ENCODE measurements at regions not wholly inside any gene's neighbourhood (a gene's known extent, or its start where the extent isn't known, plus 50 kb on each side); places are given as distances from the start of the nearest gene placed in this dataset.

DNA sequence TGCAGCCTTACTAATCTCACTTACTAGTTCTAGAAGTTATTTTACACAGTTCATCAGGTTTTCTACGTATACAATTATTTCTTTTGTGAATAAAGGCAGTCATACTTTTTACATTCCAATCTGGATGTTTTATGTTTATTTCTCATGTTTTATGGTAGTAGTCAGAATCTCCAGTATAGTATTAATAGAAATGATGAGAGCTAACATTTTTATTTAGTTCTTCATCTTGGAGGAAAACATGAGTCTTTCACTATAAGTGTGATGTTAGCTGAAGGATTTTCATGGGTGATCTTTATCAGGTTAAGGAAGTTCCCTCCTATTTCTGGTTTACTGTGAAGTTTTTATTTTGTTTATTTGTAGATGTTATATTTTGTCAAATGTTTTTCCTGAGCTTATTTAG lies 256.1 kb upstream of the GIMD1 start:
- Mint-ChIP-seq H3K4me1 (no peaks in the 10 kb centered on the region), H3K27ac (no peak overlapping the region), H3K4me3 (no peak overlapping the region), H3K9me3 (peaks cover 0 to 4% (median 1%) of the 10 kb centered on the region in 7 donors), H3K27me3 (no peaks in the 10 kb centered on the region), H3K36me3 (no peaks in the 10 kb centered on the region)
- H3K4me3 ChIP-seq (ENCODE audit: low read depth, low read length) = no peak overlapping the region
- ATAC-seq (ENCODE audit: low read depth in 2 of 2) = no peak
- no peaks in the 10 kb centered on the region for H3K36me3 ChIP-seq (ENCODE audit: control insufficient read depth, insufficient read depth, low read length)
- DNase-seq = no peak
- no peaks in the 10 kb centered on the region for H3K9me3 ChIP-seq (ENCODE audit: control insufficient read depth in 2 of 2, low read length in 2 of 2)
- no peaks in the 10 kb centered on the region for H3K4me1 ChIP-seq (ENCODE audit: control insufficient read depth, insufficient read depth, low read length, poor library complexity, severe bottlenecking)
- H3K27ac ChIP-seq (ENCODE audit: insufficient read depth, low read length, poor library complexity, severe bottlenecking) = no peak overlapping the region
- H3K27me3 ChIP-seq (ENCODE audit: control insufficient read depth, insufficient read depth, low read length) = no peaks in the 10 kb centered on the region

GRCh38 chr4:106618956-106619355 lies 250.4 kb upstream of the GIMD1 start:
- Histone ChIP-seq H3K27ac (ENCODE audit: insufficient read depth, low read length, poor library complexity, severe bottlenecking) (no peak overlapping the region), H3K27me3 (ENCODE audit: control insufficient read depth, insufficient read depth, low read length) (no peaks in the 10 kb centered on the region), H3K9me3 (ENCODE audit: control insufficient read depth in 2 of 2, low read length in 2 of 2) (no peaks in the 10 kb centered on the region), H3K4me3 (ENCODE audit: low read depth, low read length) (no peak overlapping the region), H3K36me3 (ENCODE audit: control insufficient read depth, insufficient read depth, low read length) (no peaks in the 10 kb centered on the region), H3K4me1 (ENCODE audit: control insufficient read depth, insufficient read depth, low read length, poor library complexity, severe bottlenecking) (no peaks in the 10 kb centered on the region)
- Mint-ChIP-seq H3K9me3 (peaks cover 0 to 2% (median 0%) of the 10 kb centered on the region in 7 donors), H3K27ac (no peak overlapping the region), H3K36me3 (no peaks in the 10 kb centered on the region), H3K4me3 (no peak overlapping the region), H3K4me1 (no peaks in the 10 kb centered on the region), H3K27me3 (no peaks in the 10 kb centered on the region)
- ATAC-seq (ENCODE audit: low read depth in 2 of 2) (no peak), DNase-seq (no peak)

DNA sequence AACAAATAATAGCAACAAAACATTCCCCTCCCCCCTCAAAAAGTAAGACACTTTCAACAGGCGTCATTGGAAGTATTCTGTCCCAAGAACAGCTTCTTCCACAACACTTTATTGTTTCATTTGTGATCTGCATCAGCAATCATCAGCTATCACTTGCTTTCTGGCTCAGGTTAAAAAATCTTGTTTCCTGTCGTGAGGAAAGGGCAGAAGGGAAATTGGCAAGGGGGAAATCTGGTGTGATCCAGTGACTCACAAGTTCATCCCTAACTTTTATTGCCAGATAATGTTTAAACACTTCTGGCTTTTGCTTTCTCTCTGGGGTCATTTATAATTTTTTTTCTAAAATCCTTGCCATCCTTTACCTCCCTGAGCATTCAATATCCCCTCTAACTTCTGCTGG lies 247.4 kb upstream of the GIMD1 start:
- no peak overlapping the region for H3K27ac Mint-ChIP-seq

GRCh38 chr4:106615410-106615945 lies 246.9 kb upstream of the GIMD1 start:
- Mint-ChIP-seq H3K4me1 (no peaks in the 10 kb centered on the region), H3K9me3 (peaks cover 0 to 11% (median 2%) of the 10 kb centered on the region in 7 donors), H3K36me3 (no peaks in the 10 kb centered on the region), H3K4me3 (no peak overlapping the region), H3K27me3 (no peaks in the 10 kb centered on the region), H3K27ac (no peak overlapping the region)
- no peaks in the 10 kb centered on the region for H3K4me1 ChIP-seq (ENCODE audit: control insufficient read depth, insufficient read depth, low read length, poor library complexity, severe bottlenecking)
- H3K4me3 ChIP-seq (ENCODE audit: low read depth, low read length) = no peak overlapping the region
- no peaks in the 10 kb centered on the region for H3K36me3 ChIP-seq (ENCODE audit: control insufficient read depth, insufficient read depth, low read length)
- no peak for ATAC-seq (ENCODE audit: low read depth in 2 of 2)
- no peaks in the 10 kb centered on the region for H3K27me3 ChIP-seq (ENCODE audit: control insufficient read depth, insufficient read depth, low read length)
- no peak overlapping the region for H3K27ac ChIP-seq (ENCODE audit: insufficient read depth, low read length, poor library complexity, severe bottlenecking)
- no peak for DNase-seq
- no peaks in the 10 kb centered on the region for H3K9me3 ChIP-seq (ENCODE audit: control insufficient read depth in 2 of 2, low read length in 2 of 2)

More for the DNA sequence above, 247.4 kb upstream of the GIMD1 start:
- no peaks in the 10 kb centered on the region for H3K4me1 Mint-ChIP-seq
- no peaks in the 10 kb centered on the region for H3K36me3 Mint-ChIP-seq
- H3K27me3 Mint-ChIP-seq = no peaks in the 10 kb centered on the region
- Histone ChIP-seq H3K27ac (ENCODE audit: insufficient read depth, low read length, poor library complexity, severe bottlenecking) (no peak overlapping the region), H3K9me3 (ENCODE audit: control insufficient read depth in 2 of 2, low read length in 2 of 2) (no peaks in the 10 kb centered on the region), H3K4me1 (ENCODE audit: control insufficient read depth, insufficient read depth, low read length, poor library complexity, severe bottlenecking) (no peaks in the 10 kb centered on the region), H3K27me3 (ENCODE audit: control insufficient read depth, insufficient read depth, low read length) (no peaks in the 10 kb centered on the region), H3K4me3 (ENCODE audit: low read depth, low read length) (no peak overlapping the region), H3K36me3 (ENCODE audit: control insufficient read depth, insufficient read depth, low read length) (no peaks in the 10 kb centered on the region)
- peaks cover 0 to 11% (median 2%) of the 10 kb centered on the region in 7 donors for H3K9me3 Mint-ChIP-seq
- no peak for DNase-seq
- no peak overlapping the region for H3K4me3 Mint-ChIP-seq
- ATAC-seq (ENCODE audit: low read depth in 2 of 2) = no peak

GRCh38 chr4:106614441-106614840 lies 245.9 kb upstream of the GIMD1 start:
- no peaks in the 10 kb centered on the region for H3K36me3 ChIP-seq (ENCODE audit: control insufficient read depth, insufficient read depth, low read length)
- no peak overlapping the region for H3K4me3 Mint-ChIP-seq
- H3K36me3 Mint-ChIP-seq = no peaks in the 10 kb centered on the region
- no peaks in the 10 kb centered on the region for H3K4me1 Mint-ChIP-seq
- no peaks in the 10 kb centered on the region for H3K27me3 ChIP-seq (ENCODE audit: control insufficient read depth, insufficient read depth, low read length)
- ATAC-seq (ENCODE audit: low read depth in 2 of 2) (no peak), DNase-seq (no peak)
- H3K9me3 Mint-ChIP-seq = peaks cover 0 to 13% (median 1%) of the 10 kb centered on the region in 7 donors
- H3K27me3 Mint-ChIP-seq = no peaks in the 10 kb centered on the region
- no peak overlapping the region for H3K27ac Mint-ChIP-seq
- no peak overlapping the region for H3K27ac ChIP-seq (ENCODE audit: insufficient read depth, low read length, poor library complexity, severe bottlenecking)
- no peaks in the 10 kb centered on the region for H3K9me3 ChIP-seq (ENCODE audit: control insufficient read depth in 2 of 2, low read length in 2 of 2)
- H3K4me3 ChIP-seq (ENCODE audit: low read depth, low read length) = no peak overlapping the region
- H3K4me1 ChIP-seq (ENCODE audit: control insufficient read depth, insufficient read depth, low read length, poor library complexity, severe bottlenecking) = no peaks in the 10 kb centered on the region

DNA sequence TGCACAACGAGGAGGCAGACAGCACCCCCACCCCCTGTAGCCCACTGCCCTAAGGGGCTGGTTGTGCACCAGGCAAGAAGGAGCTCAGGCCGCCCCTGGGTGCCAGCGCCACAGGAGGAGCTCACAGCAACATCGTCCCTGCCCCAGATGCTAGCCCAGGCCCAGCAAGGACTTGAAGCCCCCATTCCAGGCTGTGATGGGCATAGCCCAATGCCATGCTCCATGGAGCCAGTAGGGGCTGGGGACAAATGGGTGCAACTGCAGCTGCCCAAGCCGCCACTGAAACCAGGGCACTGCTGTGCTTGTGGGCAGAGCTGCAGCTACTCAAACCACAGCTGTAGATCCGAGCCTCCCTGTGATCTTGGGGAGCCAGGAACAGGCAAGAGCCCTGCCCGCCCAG lies 241.3 kb upstream of the GIMD1 start:
- no peaks in the 10 kb centered on the region for H3K27me3 ChIP-seq (ENCODE audit: control insufficient read depth, insufficient read depth, low read length)
- Mint-ChIP-seq H3K36me3 (no peaks in the 10 kb centered on the region), H3K27ac (no peak overlapping the region), H3K4me3 (no peak overlapping the region), H3K27me3 (no peaks in the 10 kb centered on the region), H3K9me3 (peaks cover 0 to 16% (median 2%) of the 10 kb centered on the region in 7 donors), H3K4me1 (no peaks in the 10 kb centered on the region)
- no peak overlapping the region for H3K4me3 ChIP-seq (ENCODE audit: low read depth, low read length)
- no peaks in the 10 kb centered on the region for H3K9me3 ChIP-seq (ENCODE audit: control insufficient read depth in 2 of 2, low read length in 2 of 2)
- DNase-seq (no peak), ATAC-seq (ENCODE audit: low read depth in 2 of 2) (no peak)
- H3K36me3 ChIP-seq (ENCODE audit: control insufficient read depth, insufficient read depth, low read length) = no peaks in the 10 kb centered on the region
- H3K27ac ChIP-seq (ENCODE audit: insufficient read depth, low read length, poor library complexity, severe bottlenecking) = no peak overlapping the region
- no peaks in the 10 kb centered on the region for H3K4me1 ChIP-seq (ENCODE audit: control insufficient read depth, insufficient read depth, low read length, poor library complexity, severe bottlenecking)

GRCh38 chr4:106607558-106607957 lies 239.0 kb upstream of the GIMD1 start:
- Histone ChIP-seq H3K27me3 (ENCODE audit: control insufficient read depth, insufficient read depth, low read length) (no peaks in the 10 kb centered on the region), H3K9me3 (ENCODE audit: control insufficient read depth in 2 of 2, low read length in 2 of 2) (no peaks in the 10 kb centered on the region), H3K4me1 (ENCODE audit: control insufficient read depth, insufficient read depth, low read length, poor library complexity, severe bottlenecking) (no peaks in the 10 kb centered on the region), H3K36me3 (ENCODE audit: control insufficient read depth, insufficient read depth, low read length) (no peaks in the 10 kb centered on the region), H3K27ac (ENCODE audit: insufficient read depth, low read length, poor library complexity, severe bottlenecking) (no peak overlapping the region), H3K4me3 (ENCODE audit: low read depth, low read length) (no peak overlapping the region)
- H3K4me3 Mint-ChIP-seq = no peak overlapping the region
- H3K27me3 Mint-ChIP-seq = no peaks in the 10 kb centered on the region
- no peaks in the 10 kb centered on the region for H3K4me1 Mint-ChIP-seq
- no peak overlapping the region for H3K27ac Mint-ChIP-seq
- H3K9me3 Mint-ChIP-seq = peaks cover 0 to 10% (median 2%) of the 10 kb centered on the region in 7 donors
- ATAC-seq (ENCODE audit: low read depth in 2 of 2) (no peak), DNase-seq (no peak)
- no peaks in the 10 kb centered on the region for H3K36me3 Mint-ChIP-seq

- no peaks in the 10 kb centered on the region for H3K27me3 Mint-ChIP-seq
These were observed 235.9 kb upstream of the GIMD1 start for GRCh38 chr4:106604319-106605051.

More at GRCh38 chr4:106604319-106605051, 235.9 kb upstream of the GIMD1 start:
- Histone ChIP-seq H3K27me3 (ENCODE audit: control insufficient read depth, insufficient read depth, low read length) (no peaks in the 10 kb centered on the region), H3K9me3 (ENCODE audit: control insufficient read depth in 2 of 2, low read length in 2 of 2) (no peaks in the 10 kb centered on the region), H3K36me3 (ENCODE audit: control insufficient read depth, insufficient read depth, low read length) (no peaks in the 10 kb centered on the region), H3K4me3 (ENCODE audit: low read depth, low read length) (no peak overlapping the region), H3K4me1 (ENCODE audit: control insufficient read depth, insufficient read depth, low read length, poor library complexity, severe bottlenecking) (no peaks in the 10 kb centered on the region), H3K27ac (ENCODE audit: insufficient read depth, low read length, poor library complexity, severe bottlenecking) (no peak overlapping the region)
- Mint-ChIP-seq H3K9me3 (peaks cover 0 to 8% (median 1%) of the 10 kb centered on the region in 7 donors), H3K36me3 (no peaks in the 10 kb centered on the region), H3K4me3 (no peak overlapping the region), H3K27ac (no peak overlapping the region), H3K4me1 (no peaks in the 10 kb centered on the region)
- DNase-seq = no peak
- ATAC-seq (ENCODE audit: low read depth in 2 of 2) = no peak
